SK-N-MC (cell line): ENCODE measurements at regions not wholly inside any gene's neighbourhood (a gene's known extent, or its start where the extent isn't known, plus 50 kb on each side); places are given as distances from the start of the nearest gene placed in this dataset.

Source experiments
- EZH2 ChIP-seq: fragments of 200-600 bp; sonication (generic); IDR thresholded peaks from one replicate; pipeline ENCODE4 v1.6.1; 2017; ENCODE audit warnings: antibody characterized with exemption
- FOXP2 ChIP-seq: optimal IDR thresholded peaks from 2 replicates; pipeline ENCODE3; 2011; ENCODE audit warnings: mild to moderate bottlenecking, moderate library complexity; ENCODE audit not compliant: insufficient read depth; ENCODE audit errors: extremely low read length, control extremely low read depth
- POLR2AphosphoS5 ChIP-seq: IDR thresholded peaks from 2 replicates; pipeline ENCODE4 v1.6.1; 2012; ENCODE audit warnings: mild to moderate bottlenecking, low read depth, low read length, borderline replicate concordance

GRCh38 chr15:101540480-101541239 is 51.2 kb upstream of the PCSK6 start:
- no peak for TF ChIP-seq EZH2
- TF ChIP-seq FOXP2 = no peak
- TF ChIP-seq POLR2AphosphoS5 = no peak
